DOHH2 (cell line): ENCODE measurements at regions not wholly inside any gene's neighbourhood (a gene's known extent, or its start where the extent isn't known, plus 50 kb on each side); places are given as distances from the start of the nearest gene placed in this dataset.

ENCODE experiments used
- H3F3A ChIP-seq: fragments of 200-600 bp; sonication (generic), shearing (Covaris generic); 2 replicates; pipeline ENCODE4 v1.6.0; 2016; ENCODE audit warnings: antibody characterized with exemption, mild to moderate bottlenecking; ENCODE audit not compliant: control insufficient read depth, insufficient read depth
- H3K27ac ChIP-seq: fragments of 200-600 bp; sonication (generic); 2 replicates; pipeline ENCODE4 v1.5.1; 2014; ENCODE audit warnings: low read depth, mild to moderate bottlenecking, low read length, moderate library complexity
- H3K27me3 ChIP-seq: fragments of 200-600 bp; sonication (generic); 2 replicates; pipeline ENCODE4 v1.6.1; 2014; ENCODE audit warnings: mild to moderate bottlenecking, low read length, mixed read lengths; ENCODE audit not compliant: control insufficient read depth
- H3K36me3 ChIP-seq: fragments of 200-600 bp; sonication (generic); 2 replicates; pipeline ENCODE4 v1.6.1; 2014; ENCODE audit warnings: mild to moderate bottlenecking, low read length, moderate library complexity, mixed read lengths; ENCODE audit not compliant: control insufficient read depth
- H3K4me1 ChIP-seq: fragments of 200-600 bp; sonication (generic); 2 replicates; pipeline ENCODE4 v1.6.1; 2014; ENCODE audit warnings: mild to moderate bottlenecking, low read length, mixed read lengths; ENCODE audit not compliant: control insufficient read depth
- H3K4me2 ChIP-seq: fragments of 200-600 bp; sonication (generic); 2 replicates; pipeline ENCODE4 v1.6.0; 2014; ENCODE audit warnings: mild to moderate bottlenecking, low read length, moderate library complexity
- H3K4me3 ChIP-seq: fragments of 200-600 bp; sonication (generic); 2 replicates; pipeline ENCODE4 v1.5.1; 2014; ENCODE audit warnings: mild to moderate bottlenecking, low read length, mixed read lengths
- H3K79me2 ChIP-seq: fragments of 200-600 bp; sonication (generic); 2 replicates; pipeline ENCODE4 v1.6.1; 2014; ENCODE audit warnings: mild to moderate bottlenecking, low read length, mixed read lengths; ENCODE audit not compliant: control insufficient read depth
- H3K9me2 ChIP-seq: fragments of 200-600 bp; sonication (generic); replicated peaks from 2 replicates; pipeline ENCODE4 v1.6.1; 2014; ENCODE audit warnings: mild to moderate bottlenecking, low read length, mixed read lengths; ENCODE audit not compliant: control insufficient read depth
- H3K9me3 ChIP-seq: fragments of 200-600 bp; sonication (generic); 2 replicates; pipeline ENCODE4 v1.6.1; 2014; ENCODE audit warnings: antibody characterized with exemption, low read length, mixed read lengths; ENCODE audit not compliant: control insufficient read depth, insufficient read depth
- H4K20me1 ChIP-seq: fragments of 200-600 bp; sonication (generic); 2 replicates; pipeline ENCODE4 v1.6.0; 2014; ENCODE audit warnings: low read depth, mild to moderate bottlenecking, antibody characterized with exemption, low read length, moderate library complexity; ENCODE audit not compliant: control insufficient read depth, insufficient read depth
- EZH2phosphoT487 ChIP-seq: fragments of 200-600 bp; sonication (generic); IDR thresholded peaks from 2 replicates; pipeline ENCODE4 v1.6.1; 2017; ENCODE audit warnings: borderline replicate concordance, mild to moderate bottlenecking, antibody characterized with exemption, low read length, moderate library complexity, mixed read lengths
- TF ChIP-seq, protein P1 (sequence below): fragments of 200-600 bp; sonication (generic); IDR thresholded peaks from one replicate; pipeline ENCODE4 v1.5.1; 2014; ENCODE audit warnings: antibody characterized with exemption, mild to moderate bottlenecking, low read depth, low read length; ENCODE audit not compliant: poor library complexity, severe bottlenecking

DNA sequence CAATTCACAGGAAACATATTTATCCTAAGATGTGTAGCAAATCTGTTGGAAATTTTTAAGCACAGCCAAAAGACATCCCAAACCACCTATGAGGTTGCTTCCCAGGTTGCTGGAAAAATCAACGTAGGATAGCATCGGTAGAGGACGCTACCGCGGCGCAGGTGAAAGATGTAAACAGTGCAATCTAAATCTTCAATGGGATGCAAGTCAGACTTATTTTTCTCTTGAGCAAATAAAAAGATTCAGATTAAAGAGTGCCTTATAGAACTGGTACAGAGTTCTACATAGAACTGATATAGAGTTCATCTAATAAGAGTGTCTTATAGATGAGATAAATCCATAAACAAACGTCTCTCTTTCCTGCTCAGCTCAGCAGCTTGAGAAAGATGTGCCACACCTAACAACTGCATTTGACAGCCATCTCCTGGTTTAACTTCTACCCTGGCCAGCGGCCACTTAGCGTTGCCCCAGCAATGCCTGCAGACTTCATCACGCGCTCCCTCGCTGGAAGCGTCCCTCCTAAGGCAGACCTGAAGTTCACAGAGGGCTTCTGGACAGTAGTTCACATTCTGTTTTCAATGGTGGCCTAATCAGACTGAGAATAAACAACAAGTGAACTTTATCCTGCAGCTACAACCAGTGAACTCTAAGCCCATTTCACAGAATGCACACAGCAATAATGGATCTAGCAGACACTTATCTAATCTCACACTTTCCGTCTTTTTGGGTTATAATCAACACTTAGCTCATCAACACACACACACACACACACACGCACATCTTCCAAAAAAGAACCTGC lies 164.5 kb downstream of the TOMM20 start:
- Histone ChIP-seq H3K27me3 (0 out of 2 replicates have a peak, but pooled peaks cover under 1% of the 10 kb centered on the region), H3K4me3 (peak overlapping the region; percentile 51), H3K79me2 (no peaks in the 10 kb centered on the region), H3K9me2 (no peaks in the 10 kb centered on the region), H3K4me1 (peaks cover 51% of the 10 kb centered on the region), H3K4me2 (peak overlapping the region; percentile 57), H3F3A (peaks cover 12% of the 10 kb centered on the region), H3K9me3 (no peaks in the 10 kb centered on the region), H3K36me3 (peaks cover 6% of the 10 kb centered on the region), H4K20me1 (no peaks in the 10 kb centered on the region), H3K27ac (peak overlapping the region; percentile 72)
- TF ChIP-seq, protein P1, sequence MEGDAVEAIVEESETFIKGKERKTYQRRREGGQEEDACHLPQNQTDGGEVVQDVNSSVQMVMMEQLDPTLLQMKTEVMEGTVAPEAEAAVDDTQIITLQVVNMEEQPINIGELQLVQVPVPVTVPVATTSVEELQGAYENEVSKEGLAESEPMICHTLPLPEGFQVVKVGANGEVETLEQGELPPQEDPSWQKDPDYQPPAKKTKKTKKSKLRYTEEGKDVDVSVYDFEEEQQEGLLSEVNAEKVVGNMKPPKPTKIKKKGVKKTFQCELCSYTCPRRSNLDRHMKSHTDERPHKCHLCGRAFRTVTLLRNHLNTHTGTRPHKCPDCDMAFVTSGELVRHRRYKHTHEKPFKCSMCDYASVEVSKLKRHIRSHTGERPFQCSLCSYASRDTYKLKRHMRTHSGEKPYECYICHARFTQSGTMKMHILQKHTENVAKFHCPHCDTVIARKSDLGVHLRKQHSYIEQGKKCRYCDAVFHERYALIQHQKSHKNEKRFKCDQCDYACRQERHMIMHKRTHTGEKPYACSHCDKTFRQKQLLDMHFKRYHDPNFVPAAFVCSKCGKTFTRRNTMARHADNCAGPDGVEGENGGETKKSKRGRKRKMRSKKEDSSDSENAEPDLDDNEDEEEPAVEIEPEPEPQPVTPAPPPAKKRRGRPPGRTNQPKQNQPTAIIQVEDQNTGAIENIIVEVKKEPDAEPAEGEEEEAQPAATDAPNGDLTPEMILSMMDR = no peak
- no peak for TF ChIP-seq EZH2phosphoT487

GRCh38 chr1:234963180-234963903 lies 165.3 kb downstream of the TOMM20 start:
- Histone ChIP-seq H4K20me1 (no peaks in the 10 kb centered on the region), H3K27me3 (no peaks in the 10 kb centered on the region), H3K4me2 (peak overlapping the region; percentile 57), H3F3A (peaks cover 12% of the 10 kb centered on the region), H3K4me3 (peak overlapping the region; percentile 51), H3K4me1 (peaks cover 49% of the 10 kb centered on the region), H3K27ac (peak overlapping the region; percentile 72), H3K36me3 (peaks cover 6% of the 10 kb centered on the region), H3K79me2 (no peaks in the 10 kb centered on the region), H3K9me2 (no peaks in the 10 kb centered on the region), H3K9me3 (no peaks in the 10 kb centered on the region)
- TF ChIP-seq, protein P1 = no peak
- no peak for TF ChIP-seq EZH2phosphoT487

- Histone ChIP-seq H4K20me1 (no peaks in the 10 kb centered on the region), H3K4me3 (peak overlapping the region; percentile 51), H3K4me2 (peak overlapping the region; percentile 57), H3K4me1 (peaks cover 49% of the 10 kb centered on the region), H3F3A (peaks cover 12% of the 10 kb centered on the region), H3K9me3 (no peaks in the 10 kb centered on the region), H3K27me3 (no peaks in the 10 kb centered on the region), H3K36me3 (peaks cover 6% of the 10 kb centered on the region), H3K9me2 (no peaks in the 10 kb centered on the region), H3K79me2 (no peaks in the 10 kb centered on the region), H3K27ac (peak overlapping the region; percentile 72)
- no peak for TF ChIP-seq EZH2phosphoT487
- TF ChIP-seq, protein P1 = no peak
These were observed 166.2 kb downstream of the TOMM20 start for GRCh38 chr1:234962340-234962989.
